ENCODE measurements at regions not wholly inside any gene's neighbourhood (a gene's known extent, or its start where the extent isn't known, plus 50 kb on each side); places are given as distances from the start of the nearest gene placed in this dataset.
"Not testable (repeated sequence)": the region's sequence is repeated elsewhere in the genome, so short reads cannot be mapped to it uniquely, and the experiment has no call there.

GRCh38 chr21:5103880-5104561, 5417.4 kb upstream of the TPTE start:
- DNase-seq (ENCODE audit: low read depth in 2 of 2): not testable (repeated sequence)

- not testable (repeated sequence) for DNase-seq (ENCODE audit: low read depth in 2 of 2)
Measured at GRCh38 chr21:5104562-5104928, 5416.8 kb upstream of the TPTE start.

- DNase-seq (ENCODE audit: low read depth in 2 of 2): peak in 1 of 2 donors; percentile 44
Measured at GRCh38 chr21:5105939-5106708, 5415.3 kb upstream of the TPTE start.

- DNase-seq (ENCODE audit: low read depth in 2 of 2): not testable (repeated sequence)
Measured at GRCh38 chr21:5106767-5107464, 5414.5 kb upstream of the TPTE start.

GRCh38 chr21:5107637-5108036, 5413.7 kb upstream of the TPTE start:
- not testable (repeated sequence) for DNase-seq (ENCODE audit: low read depth in 2 of 2)

GRCh38 chr21:5108048-5108775, 5413.2 kb upstream of the TPTE start:
- DNase-seq (ENCODE audit: low read depth in 2 of 2): not testable (repeated sequence)

- DNase-seq (ENCODE audit: low read depth in 2 of 2): not testable (repeated sequence)
Measured at GRCh38 chr21:5111197-5111596, 5410.2 kb upstream of the TPTE start.

GRCh38 chr21:5113092-5113491, 5408.3 kb upstream of the TPTE start:
- not testable (repeated sequence) for DNase-seq (ENCODE audit: low read depth in 2 of 2)

GRCh38 chr21:5114468-5114867, 5406.9 kb upstream of the TPTE start:
- DNase-seq (ENCODE audit: low read depth in 2 of 2): not testable (repeated sequence)

GRCh38 chr21:5114893-5115645, 5406.3 kb upstream of the TPTE start:
- DNase-seq (ENCODE audit: low read depth in 2 of 2): not testable (repeated sequence)

GRCh38 chr21:5115646-5116343, 5405.6 kb upstream of the TPTE start:
- DNase-seq (ENCODE audit: low read depth in 2 of 2): not testable (repeated sequence)

- not testable (repeated sequence) for DNase-seq (ENCODE audit: low read depth in 2 of 2)
Measured at GRCh38 chr21:5116344-5117123, 5404.8 kb upstream of the TPTE start.

- DNase-seq (ENCODE audit: low read depth in 2 of 2): not testable (repeated sequence)
Measured at GRCh38 chr21:5117135-5117534, 5404.2 kb upstream of the TPTE start.

GRCh38 chr21:5117666-5118295, 5403.6 kb upstream of the TPTE start:
- DNase-seq (ENCODE audit: low read depth in 2 of 2): not testable (repeated sequence)

- not testable (repeated sequence) for DNase-seq (ENCODE audit: low read depth in 2 of 2)
Measured at GRCh38 chr21:5118296-5118679, 5403.1 kb upstream of the TPTE start.

- DNase-seq (ENCODE audit: low read depth in 2 of 2): not testable (repeated sequence)
Measured at GRCh38 chr21:5119179-5119578, 5402.2 kb upstream of the TPTE start.

GRCh38 chr21:5121399-5121798, 5400.0 kb upstream of the TPTE start:
- DNase-seq (ENCODE audit: low read depth in 2 of 2): not testable (repeated sequence)

- DNase-seq (ENCODE audit: low read depth in 2 of 2): not testable (repeated sequence)
Measured at GRCh38 chr21:5121849-5122248, 5399.5 kb upstream of the TPTE start.

GRCh38 chr21:5123655-5124054, 5397.7 kb upstream of the TPTE start:
- peak; percentile 51 to 66 for DNase-seq (ENCODE audit: low read depth in 2 of 2)
